Suppressor macrophage (primary cell): ENCODE measurements at regions not wholly inside any gene's neighbourhood (a gene's known extent, or its start where the extent isn't known, plus 50 kb on each side); places are given as distances from the start of the nearest gene placed in this dataset.

Experiments used
- DNase-seq, 4 experiments: peaks; one replicate each; pipeline ENCODE4 v3.0.0-alpha.2; 2020 to 2022

GRCh38 chr10:129322933-129323820, 143.9 kb upstream of the MGMT start:
- no peak for DNase-seq

- no peak for DNase-seq
Observed at GRCh38 chr10:129323879-129324278, 143.2 kb upstream of the MGMT start.

GRCh38 chr10:129325893-129326292, 141.1 kb upstream of the MGMT start:
- no peak for DNase-seq

- DNase-seq, result no peak
Observed at GRCh38 chr10:129328546-129328945, 138.5 kb upstream of the MGMT start.

GRCh38 chr10:129329385-129330055, 137.5 kb upstream of the MGMT start:
- DNase-seq, result no peak

- DNase-seq, result peak in 1 of 4 experiments; percentile 0
Observed at GRCh38 chr10:129330211-129330610, 136.8 kb upstream of the MGMT start.

- DNase-seq, result no peak
Observed at GRCh38 chr10:129331207-129331838, 135.7 kb upstream of the MGMT start.

GRCh38 chr10:129331839-129332220, 135.2 kb upstream of the MGMT start:
- no peak for DNase-seq

GRCh38 chr10:129332476-129332875, 134.6 kb upstream of the MGMT start:
- peak; percentile 12 to 23 (median 18) for DNase-seq

- no peak for DNase-seq
Observed at GRCh38 chr10:129333706-129334105, 133.3 kb upstream of the MGMT start.

- no peak for DNase-seq
Observed at GRCh38 chr10:129334266-129334665, 132.8 kb upstream of the MGMT start.

- DNase-seq, result no peak
Observed at GRCh38 chr10:129335396-129335795, 131.6 kb upstream of the MGMT start.

GRCh38 chr10:129335942-129336341, 131.1 kb upstream of the MGMT start:
- DNase-seq, result no peak

GRCh38 chr10:129339191-129339590, 127.8 kb upstream of the MGMT start:
- no peak for DNase-seq

- no peak for DNase-seq
Observed at GRCh38 chr10:129339841-129340240, 127.2 kb upstream of the MGMT start.

GRCh38 chr10:129341087-129341486, 126.0 kb upstream of the MGMT start:
- no peak for DNase-seq

GRCh38 chr10:129342385-129342784, 124.7 kb upstream of the MGMT start:
- no peak for DNase-seq

GRCh38 chr10:129343141-129343540, 123.9 kb upstream of the MGMT start:
- DNase-seq, result no peak

GRCh38 chr10:129344103-129344502, 122.9 kb upstream of the MGMT start:
- no peak for DNase-seq

GRCh38 chr10:129344731-129345355, 122.2 kb upstream of the MGMT start:
- no peak for DNase-seq

- DNase-seq, result no peak
Observed at GRCh38 chr10:129345763-129346162, 121.3 kb upstream of the MGMT start.

- no peak for DNase-seq
Observed at GRCh38 chr10:129350690-129351089, 116.4 kb upstream of the MGMT start.

GRCh38 chr10:129353101-129353500, 113.9 kb upstream of the MGMT start:
- no peak for DNase-seq
